ENCODE measurements at regions not wholly inside any gene's neighbourhood (a gene's known extent, or its start where the extent isn't known, plus 50 kb on each side); places are given as distances from the start of the nearest gene placed in this dataset.

- WGBS (ENCODE audit: low lambda C conversion rate): 82% methylated on average over 1 of the region's 1 CpG
- no peak overlapping the region for H3K9ac ChIP-seq
- ChIA-PET POLR2A (no interaction called here), CTCF (no interaction called here)
- H3K36me3 ChIP-seq (replicated peaks in 1 of 2; ENCODE audit: control insufficient read depth in 1 of 2, insufficient read depth in 2 of 2, low read length in 1 of 2): no peaks in the 10 kb centered on the region
- no peak for DNase-seq
- no peaks in the 10 kb centered on the region for H3K9me3 ChIP-seq
- H4K20me1 ChIP-seq (ENCODE audit: insufficient read depth): no peaks in the 10 kb centered on the region
- H3K9me2 ChIP-seq: no peaks in the 10 kb centered on the region
- H3K79me2 ChIP-seq (ENCODE audit: insufficient read depth): no peaks in the 10 kb centered on the region
- TF ChIP-seq TAF1 (IDR thresholded peaks at IDR 0.05; ENCODE audit: borderline replicate concordance, low read depth, low read length): no peak
- no peak for TF ChIP-seq CTCF (IDR thresholded peaks at IDR 0.05)
- TF ChIP-seq SMC3 (IDR thresholded peaks at IDR 0.05; ENCODE audit: low read depth, low read length): no peak
- no peak for TF ChIP-seq REST (IDR thresholded peaks at IDR 0.05; ENCODE audit: low read depth, low read length)
- TF ChIP-seq PBX3 (IDR thresholded peaks at IDR 0.05): no peak
- no peak for TF ChIP-seq YY1 (IDR thresholded peaks at IDR 0.05; ENCODE audit: low read depth)
- no peak for TF ChIP-seq ELF1 (IDR thresholded peaks at IDR 0.05)
- TF ChIP-seq NRF1 (IDR thresholded peaks at IDR 0.05; ENCODE audit: low read depth, low read length): no peak
- TF ChIP-seq FOXM1 (IDR thresholded peaks at IDR 0.05; ENCODE audit: low read depth): no peak
- TF ChIP-seq JUND (IDR thresholded peaks at IDR 0.05): no peak
- TF ChIP-seq RCOR1 (IDR thresholded peaks at IDR 0.05; ENCODE audit: low read length): no peak
- TF ChIP-seq EP300 (IDR thresholded peaks at IDR 0.05; ENCODE audit: borderline replicate concordance in 1 of 2, low read depth in 1 of 2, low read length in 1 of 2): no peak
- no peak for TF ChIP-seq NFIC (IDR thresholded peaks at IDR 0.05; ENCODE audit: borderline replicate concordance)
- no peak for TF ChIP-seq IRF3 (IDR thresholded peaks at IDR 0.05; ENCODE audit: low read depth, low read length)
- no peak for TF ChIP-seq MEF2A (IDR thresholded peaks at IDR 0.05; ENCODE audit: borderline replicate concordance, low read depth)
- no peak for TF ChIP-seq TCF12 (IDR thresholded peaks at IDR 0.05)
- no peak for TF ChIP-seq MAX (IDR thresholded peaks at IDR 0.05; ENCODE audit: low read depth)
- TF ChIP-seq ZBTB33 (IDR thresholded peaks at IDR 0.05; ENCODE audit: borderline replicate concordance, low read depth): no peak
- TF ChIP-seq USF2 (IDR thresholded peaks at IDR 0.05; ENCODE audit: borderline replicate concordance, low read depth, low read length): no peak
- no peak for TF ChIP-seq TEAD4 (IDR thresholded peaks at IDR 0.05; ENCODE audit: borderline replicate concordance, insufficient read depth)
- H3K4me2 ChIP-seq: no peak overlapping the region
- H3K4me3 ChIP-seq (ENCODE audit: low read depth in 2 of 2, low read length in 1 of 2): no peak overlapping the region
- no peaks in the 10 kb centered on the region for H3K27me3 ChIP-seq (ENCODE audit: insufficient read depth)
- H3K4me1 ChIP-seq (ENCODE audit: control insufficient read depth in 1 of 2, insufficient read depth in 2 of 2, low read depth in 1 of 2, low read length in 1 of 2): peaks cover 0 to 13% of the 10 kb centered on the region in 2 experiments; a peak in 2 of 4 replicates
- H3K27ac ChIP-seq (ENCODE audit: low read depth in 2 of 2, low read length in 1 of 2): peak overlapping the region in 1 of 2 experiments; percentile 42; a peak in 1 of 4 replicates
- 0 out of 2 replicates have a peak overlapping the region, but pooled peaks have one; percentile 53 for H2AFZ ChIP-seq (ENCODE audit: low read depth)
- H3F3A ChIP-seq (replicated peaks; ENCODE audit: insufficient read depth): peaks cover 6% of the 10 kb centered on the region
These were observed 118.2 kb upstream of the SLC44A1 start for GRCh38 chr9:105126226-105126625.
